Retinal pigment epithelial cell (primary cell): ENCODE measurements at regions not wholly inside any gene's neighbourhood (a gene's known extent, or its start where the extent isn't known, plus 50 kb on each side); places are given as distances from the start of the nearest gene placed in this dataset.

Experiments used
- DNase-seq: peaks from one replicate; pipeline ENCODE4 v3.0.0-alpha.2; 2010; ENCODE audit warnings: low read depth
- H3K4me3 ChIP-seq: 2 replicates; pipeline ENCODE4 v1.5.1; 2011; ENCODE audit warnings: mild to moderate bottlenecking, low read length, control low read depth, moderate library complexity
- CTCF ChIP-seq: conservative IDR thresholded peaks from 2 replicates; pipeline ENCODE4 v1.5.1; 2011; ENCODE audit warnings: low read depth, low read length, control low read depth, inconsistent platforms

- TF ChIP-seq CTCF = no peak
- H3K4me3 ChIP-seq = no peak overlapping the region
- DNase-seq = no peak
These were observed 53.5 kb downstream of the PAGE2 start for GRCh38 chrX:55142206-55142918.

DNA sequence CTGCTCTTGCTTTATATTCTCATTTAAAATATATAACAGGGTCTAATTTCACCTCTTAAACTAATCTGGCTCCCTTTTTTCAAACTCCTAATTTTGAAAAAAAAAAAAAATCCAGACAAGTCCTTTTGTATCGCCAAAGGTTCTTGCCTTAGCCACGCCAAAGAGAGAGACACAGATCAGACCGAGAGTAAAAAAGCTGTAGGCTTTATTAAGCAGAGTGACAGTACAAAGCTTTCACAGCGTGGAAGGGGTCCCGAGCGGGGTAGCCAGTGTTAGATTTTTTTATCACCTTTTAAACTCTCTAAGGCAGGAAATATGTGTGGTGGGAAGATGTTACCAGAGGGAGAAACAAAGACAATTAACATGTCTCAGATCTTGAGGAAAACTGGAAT lies 54.1 kb downstream of the PAGE2 start:
- DNase-seq = no peak
- no peak for TF ChIP-seq CTCF
- no peak overlapping the region for H3K4me3 ChIP-seq

DNA sequence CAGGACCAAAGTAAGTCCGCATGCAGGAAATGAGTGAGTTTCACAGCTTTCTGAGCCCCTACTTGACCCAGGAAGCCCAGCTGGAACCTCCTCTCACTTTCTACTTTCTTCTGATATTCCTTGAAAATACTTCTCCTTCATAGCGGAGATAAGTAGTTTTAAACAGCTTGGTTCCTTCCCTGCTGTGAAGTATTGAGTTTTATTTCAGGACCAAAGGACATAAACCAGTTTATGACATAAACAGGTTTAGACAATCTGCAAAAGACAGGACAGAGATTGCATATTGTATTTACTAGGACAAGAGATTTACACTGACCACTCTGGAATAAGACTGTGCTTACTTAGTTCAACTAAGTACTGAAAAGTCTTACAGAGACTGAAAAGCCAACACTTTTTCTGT lies 54.8 kb downstream of the PAGE2 start:
- no peak for DNase-seq
- H3K4me3 ChIP-seq = no peak overlapping the region
- TF ChIP-seq CTCF = no peak

GRCh38 chrX:55144697-55145096 lies 55.9 kb downstream of the PAGE2 start:
- no peak for TF ChIP-seq CTCF
- H3K4me3 ChIP-seq = no peak overlapping the region
- DNase-seq = no peak

- TF ChIP-seq CTCF = no peak
- no peak for DNase-seq
- no peak overlapping the region for H3K4me3 ChIP-seq
These were observed 60.4 kb downstream of the PAGE2 start for GRCh38 chrX:55149242-55149641.

DNA sequence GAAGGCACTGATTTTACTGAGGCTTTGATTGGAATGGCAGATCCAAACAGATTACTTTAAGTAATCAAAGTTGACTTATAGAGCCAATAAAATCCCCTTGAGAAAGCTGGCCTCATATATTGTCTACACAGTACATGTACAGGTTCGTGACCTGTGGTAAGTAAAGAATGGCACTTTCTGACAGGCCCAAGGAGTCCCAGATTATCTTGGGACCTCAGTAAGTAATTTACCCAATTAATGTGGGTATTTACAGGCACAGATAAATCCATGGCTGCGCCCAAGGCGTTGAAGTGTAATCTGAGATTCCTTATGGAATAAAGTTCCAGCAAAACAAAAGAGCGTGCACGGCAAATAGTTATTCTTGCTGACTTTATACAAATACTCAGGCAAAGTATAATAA lies 62.4 kb downstream of the PAGE2 start:
- no peak for TF ChIP-seq CTCF
- no peak overlapping the region for H3K4me3 ChIP-seq
- DNase-seq = no peak

- TF ChIP-seq CTCF = no peak
- DNase-seq = no peak
- no peak overlapping the region for H3K4me3 ChIP-seq
These were observed 60.6 kb upstream of the PAGE5 start for GRCh38 chrX:55159551-55159950.
